Stimulated activated CD8-positive, alpha-beta memory T cell treated with anti-CD3 and anti-CD28 coated beads, Interleukin-2, amount 100 ng/mL, for 1 hour (primary cell): ENCODE measurements at regions not wholly inside any gene's neighbourhood (a gene's known extent, or its start where the extent isn't known, plus 50 kb on each side); places are given as distances from the start of the nearest gene placed in this dataset.

Experiments used
- DNase-seq, 2 donors: peaks; one replicate each; pipeline ENCODE4 v3.0.0-alpha.2; 2020; ENCODE audit warnings: low read depth in 2 of 2

DNA sequence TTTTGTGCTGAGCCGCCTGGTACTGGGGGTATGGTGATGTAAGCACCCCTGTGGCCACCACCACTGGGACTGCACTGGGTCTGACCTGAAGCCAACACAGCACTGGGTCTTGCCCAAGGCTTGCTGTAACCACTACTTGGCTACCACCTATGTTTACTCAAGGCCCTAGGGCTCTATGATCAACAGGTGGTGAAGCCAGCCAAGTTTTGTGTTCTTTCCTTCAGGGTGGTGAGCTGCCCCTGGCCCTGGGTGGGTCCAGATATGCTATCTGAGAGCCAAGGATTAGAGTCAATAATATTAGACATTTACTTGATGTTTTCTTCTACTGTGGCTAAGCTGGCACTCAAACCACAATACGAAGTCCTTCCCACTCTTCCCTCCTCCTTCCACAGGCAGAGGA lies 55.1 kb upstream of the PAGE4 start:
- no peak for DNase-seq

DNA sequence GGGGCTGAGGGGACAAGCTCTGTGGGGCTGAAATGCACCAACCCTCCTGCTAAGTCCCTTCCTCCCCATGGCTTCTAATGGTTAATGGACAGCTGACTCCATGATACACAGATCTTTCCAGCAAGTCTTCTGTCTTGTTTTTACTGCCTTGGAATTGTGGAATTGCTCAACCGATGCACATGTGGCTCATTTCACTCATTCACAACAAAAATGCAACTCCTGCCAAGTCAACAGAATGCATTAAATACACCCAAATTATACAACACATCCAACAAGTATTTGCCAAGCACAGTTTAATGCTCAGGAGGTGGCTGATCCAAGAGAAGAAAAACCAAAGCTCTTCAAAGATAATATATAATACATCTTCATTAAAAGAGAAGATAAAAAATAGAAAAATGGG lies 61.9 kb upstream of the PAGE4 start:
- no peak for DNase-seq

DNA sequence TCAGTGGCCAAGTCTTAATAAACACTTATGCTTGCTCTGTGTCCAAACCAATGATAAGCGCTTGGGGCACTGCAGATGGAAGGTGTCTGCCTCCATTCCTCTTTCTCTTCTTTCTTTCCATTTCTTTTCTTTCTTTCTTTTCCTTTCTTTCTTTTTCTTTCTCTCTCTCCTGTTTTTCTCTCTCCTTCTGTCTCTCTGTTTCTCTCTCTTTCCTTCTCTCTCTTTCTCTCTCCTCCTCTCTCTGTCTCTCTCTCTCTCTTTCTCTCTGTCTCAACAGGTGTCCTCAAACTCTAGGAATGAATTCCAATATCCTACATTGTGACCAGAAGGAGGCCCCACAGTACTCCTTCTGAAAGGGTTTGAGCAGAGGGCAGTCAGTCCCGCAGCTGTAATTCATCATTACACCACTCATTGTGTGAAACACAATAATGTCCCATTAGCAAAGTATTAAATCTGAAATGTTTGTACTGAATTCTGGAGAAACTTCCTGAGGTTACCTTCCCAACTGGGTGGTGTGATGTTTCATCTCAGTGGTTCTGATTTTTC lies 66.5 kb upstream of the PAGE1 start:
- DNase-seq: no peak

DNA sequence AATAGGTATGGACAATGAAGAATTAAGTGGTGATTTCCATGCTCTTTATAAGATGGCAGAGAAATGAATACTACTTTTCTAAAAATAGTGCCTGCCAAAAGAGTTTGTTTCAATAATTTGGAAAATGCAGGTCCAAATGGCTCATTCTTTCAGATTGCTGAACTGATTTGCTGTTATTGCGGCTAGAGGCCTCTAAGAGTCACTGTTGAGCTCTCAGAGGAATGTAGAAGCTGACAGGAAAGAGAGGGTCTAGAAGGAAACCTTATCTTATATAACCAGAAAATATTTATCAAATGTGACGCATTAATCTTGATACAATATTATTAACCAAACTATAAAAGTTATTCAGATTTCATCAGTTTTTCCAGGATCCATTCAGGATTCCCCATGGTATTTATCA lies 65.7 kb upstream of the PAGE1 start:
- no peak for DNase-seq

DNA sequence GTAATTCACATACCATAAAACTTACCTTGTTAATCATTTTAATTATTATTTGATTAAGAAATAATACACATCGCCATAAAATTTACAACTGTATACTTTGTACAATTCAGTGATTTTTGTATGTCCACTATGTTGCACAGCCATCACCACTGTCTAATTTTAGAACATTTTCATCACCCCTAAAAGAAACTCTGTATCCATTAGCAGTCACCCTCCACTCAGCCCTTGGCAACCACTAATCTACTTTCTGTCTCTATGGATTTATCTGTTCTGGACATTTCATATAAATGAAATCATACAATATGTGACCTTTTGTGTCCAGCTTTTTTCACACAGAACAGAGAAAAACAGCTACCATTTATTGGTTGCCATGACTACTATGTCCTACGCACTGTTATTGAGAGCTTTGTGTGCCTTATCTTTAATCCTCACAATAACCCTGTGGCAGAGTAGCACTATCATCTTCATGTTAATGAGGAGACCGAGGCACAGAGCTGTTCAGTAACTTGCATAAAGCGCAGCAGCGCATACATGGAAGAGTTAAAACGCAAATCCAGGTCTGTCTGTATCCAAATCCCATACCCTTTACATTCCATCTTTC lies 64.6 kb upstream of the PAGE1 start:
- no peak for DNase-seq

DNA sequence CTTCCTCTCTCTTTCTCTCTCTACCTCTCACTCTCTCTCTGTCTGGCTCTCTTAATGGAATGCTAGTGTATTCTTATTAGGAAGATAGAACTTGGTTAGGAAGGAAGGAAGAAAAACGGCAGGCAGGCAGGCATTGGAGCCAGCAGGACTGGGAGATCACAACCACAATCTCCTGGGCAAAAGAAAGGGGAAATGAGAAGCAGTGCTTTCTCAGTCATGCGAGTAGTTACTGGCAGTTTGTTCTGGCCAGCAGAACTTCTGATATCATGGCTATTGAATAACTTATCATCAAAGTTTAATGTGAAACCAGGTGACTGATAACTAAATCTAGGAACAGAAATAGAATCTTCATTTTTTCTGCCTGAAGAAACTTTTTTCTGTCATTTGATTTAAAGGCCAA lies 60.9 kb upstream of the PAGE1 start:
- DNase-seq: no peak

DNA sequence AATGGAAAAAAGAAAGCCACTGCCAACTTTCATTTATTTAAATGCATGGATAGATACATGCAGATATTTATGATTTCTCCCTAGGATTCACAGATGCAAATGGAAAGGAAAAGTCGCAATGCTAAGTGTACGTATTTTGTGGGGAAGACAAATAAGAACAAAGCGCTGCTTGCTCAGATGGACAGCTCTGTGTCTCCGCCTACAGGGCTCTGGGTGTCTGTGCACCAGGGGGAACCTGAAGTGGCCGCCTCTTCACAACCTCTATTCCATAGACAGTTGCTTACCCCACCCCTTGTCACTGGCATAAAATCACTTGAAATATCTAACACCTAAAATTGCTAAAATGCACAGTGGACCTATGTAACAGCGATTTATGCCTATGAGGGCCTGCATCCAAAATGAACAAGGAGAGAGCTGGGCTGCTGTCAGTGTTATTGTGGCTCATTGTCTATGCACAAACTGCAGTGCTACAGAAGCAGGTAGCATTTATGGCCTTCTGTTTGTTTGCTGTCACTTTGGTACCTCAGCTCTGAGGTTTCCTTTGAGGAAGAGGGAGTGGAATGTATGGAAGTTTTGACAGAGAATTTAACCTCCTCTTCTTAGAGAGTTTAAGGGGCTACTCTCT lies 58.6 kb upstream of the PAGE1 start:
- peak in 1 of 2 donors; percentile 7 for DNase-seq

DNA sequence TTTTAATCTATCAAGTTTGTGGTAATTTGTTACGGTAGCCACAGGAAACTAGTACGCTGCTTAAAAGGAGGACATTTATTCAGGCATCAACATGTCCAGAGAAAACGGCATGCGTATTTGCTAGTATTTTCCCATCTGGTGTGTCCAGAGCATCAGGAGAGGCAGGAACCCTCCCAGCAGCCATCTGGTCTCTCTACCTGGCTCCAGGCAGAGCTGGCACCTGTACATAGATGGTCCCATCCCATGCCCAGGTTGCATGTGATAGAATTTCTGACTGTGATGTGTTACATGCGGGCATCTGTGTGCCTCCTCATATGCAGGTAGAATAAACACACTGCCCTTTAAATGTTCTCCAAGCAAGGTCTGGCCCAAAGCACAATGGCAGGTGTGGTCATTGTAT lies 57.9 kb upstream of the PAGE1 start:
- no peak for DNase-seq

DNA sequence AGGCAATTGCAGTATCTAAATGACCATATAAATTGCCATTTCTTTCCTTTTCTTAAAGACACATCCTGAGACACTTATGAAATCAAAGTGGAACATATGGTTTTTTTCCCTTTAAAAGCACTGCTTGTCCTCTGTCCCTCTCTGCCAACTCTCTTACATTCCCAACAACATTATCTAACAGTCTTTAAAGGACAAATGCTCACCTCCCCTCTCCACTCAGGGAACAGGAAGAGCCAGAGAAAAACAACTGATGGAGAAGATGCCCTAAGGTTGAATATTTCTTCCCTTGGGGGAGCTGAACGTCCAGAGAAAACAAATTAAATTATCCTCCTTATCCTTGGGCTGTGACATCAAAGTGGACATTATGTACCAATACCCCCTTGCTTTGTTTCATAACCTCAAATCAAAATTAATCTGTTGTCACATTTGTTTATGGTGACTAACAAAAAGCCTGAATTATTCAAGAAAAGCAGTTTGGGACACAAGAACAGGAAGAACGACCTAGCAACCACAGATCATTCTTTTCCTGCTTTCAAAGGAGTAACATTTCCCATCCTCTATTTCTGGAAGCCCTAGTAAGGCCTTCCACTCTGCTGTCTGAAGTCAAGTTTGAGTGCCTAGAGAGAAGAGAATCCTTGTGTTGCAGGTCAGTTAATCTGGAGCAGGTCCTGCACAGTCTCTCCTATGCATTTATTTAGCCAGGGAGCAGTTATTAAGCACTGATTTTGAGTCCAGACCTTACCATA lies 52.6 kb upstream of the PAGE1 start:
- no peak for DNase-seq

DNA sequence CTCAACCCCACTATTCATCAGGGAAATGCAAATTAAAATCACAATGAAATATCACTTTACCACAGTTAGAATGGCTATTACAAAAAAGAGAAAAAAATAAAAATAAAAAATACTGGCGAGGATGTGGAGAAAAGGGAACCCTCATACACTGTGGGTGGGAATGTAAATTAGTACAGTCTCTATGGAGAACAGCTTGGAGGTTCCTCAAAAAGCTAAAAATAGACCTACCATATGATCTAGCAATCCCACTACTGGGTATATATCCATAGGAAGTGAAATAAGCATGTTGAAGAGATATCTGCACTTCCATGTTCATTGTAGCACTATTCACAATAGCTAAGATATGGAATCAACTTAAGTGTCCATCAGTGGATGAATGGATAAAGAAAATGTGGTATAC lies 50.5 kb upstream of the PAGE1 start:
- no peak for DNase-seq
